ENCODE measurements at regions not wholly inside any gene's neighbourhood (a gene's known extent, or its start where the extent isn't known, plus 50 kb on each side); places are given as distances from the start of the nearest gene placed in this dataset.

DNA sequence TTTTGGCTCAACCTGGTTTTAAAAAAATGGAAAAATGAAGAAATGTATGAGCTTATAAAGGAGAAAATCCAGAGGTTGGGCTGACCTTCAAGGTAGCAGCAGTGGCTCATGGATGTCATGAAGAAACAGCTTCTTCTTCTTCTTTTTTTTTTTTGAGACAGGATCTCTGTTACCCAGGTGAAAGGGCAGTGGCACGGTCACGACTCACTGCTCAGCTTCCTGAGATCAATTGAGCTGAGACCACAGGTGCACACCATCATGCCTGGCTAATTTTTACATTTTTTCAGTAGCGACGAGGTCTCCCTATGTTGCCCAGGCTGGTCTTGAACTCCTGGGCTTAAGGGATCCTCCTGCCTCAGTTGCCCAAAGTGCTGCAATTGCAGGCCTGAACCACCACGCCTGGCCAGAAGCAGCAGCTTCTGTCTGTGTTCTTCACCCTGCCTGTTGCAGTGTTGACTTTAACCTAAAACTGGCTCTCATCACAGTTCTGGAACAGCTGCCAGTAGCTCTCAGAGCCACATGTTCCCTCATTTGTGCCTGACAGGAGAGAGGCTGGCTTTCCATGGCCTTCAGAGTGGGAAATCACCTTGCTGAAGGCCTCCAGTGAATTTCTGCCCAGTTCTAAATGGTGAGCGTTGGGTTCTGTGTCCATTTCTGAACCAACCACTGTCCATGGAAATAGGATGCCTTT lies 117.7 kb downstream of the PFKFB3 start:
- DNase-seq (no peak), ATAC-seq (ENCODE audit: insufficient read depth, low FRiP score) (no peak)
- 88 to 90% methylated on average over 6 of the region's 6 CpGs for WGBS, 2 donors
- no peaks in the 10 kb centered on the region for H3K27me3 ChIP-seq (ENCODE audit: control insufficient read depth in 3 of 3, insufficient read depth in 3 of 3, low read length in 2 of 3)
- peaks cover 0 to 3% (median 0%) of the 10 kb centered on the region in 4 donors for H3K9me3 ChIP-seq (ENCODE audit: control insufficient read depth in 4 of 4, insufficient read depth in 3 of 4, low read length in 3 of 4)
- peaks cover 0 to 2% (median 0%) of the 10 kb centered on the region in 5 donors for H3K4me1 ChIP-seq (ENCODE audit: control insufficient read depth in 5 of 5, insufficient read depth in 5 of 5, low read length in 5 of 5)
- H3K4me3 ChIP-seq = no peak overlapping the region
- TF ChIP-seq, protein P1, sequence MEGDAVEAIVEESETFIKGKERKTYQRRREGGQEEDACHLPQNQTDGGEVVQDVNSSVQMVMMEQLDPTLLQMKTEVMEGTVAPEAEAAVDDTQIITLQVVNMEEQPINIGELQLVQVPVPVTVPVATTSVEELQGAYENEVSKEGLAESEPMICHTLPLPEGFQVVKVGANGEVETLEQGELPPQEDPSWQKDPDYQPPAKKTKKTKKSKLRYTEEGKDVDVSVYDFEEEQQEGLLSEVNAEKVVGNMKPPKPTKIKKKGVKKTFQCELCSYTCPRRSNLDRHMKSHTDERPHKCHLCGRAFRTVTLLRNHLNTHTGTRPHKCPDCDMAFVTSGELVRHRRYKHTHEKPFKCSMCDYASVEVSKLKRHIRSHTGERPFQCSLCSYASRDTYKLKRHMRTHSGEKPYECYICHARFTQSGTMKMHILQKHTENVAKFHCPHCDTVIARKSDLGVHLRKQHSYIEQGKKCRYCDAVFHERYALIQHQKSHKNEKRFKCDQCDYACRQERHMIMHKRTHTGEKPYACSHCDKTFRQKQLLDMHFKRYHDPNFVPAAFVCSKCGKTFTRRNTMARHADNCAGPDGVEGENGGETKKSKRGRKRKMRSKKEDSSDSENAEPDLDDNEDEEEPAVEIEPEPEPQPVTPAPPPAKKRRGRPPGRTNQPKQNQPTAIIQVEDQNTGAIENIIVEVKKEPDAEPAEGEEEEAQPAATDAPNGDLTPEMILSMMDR (IDR thresholded peaks at IDR 0.05; ENCODE audit: control extremely low read depth, extremely low read depth) = no peak
- no peak overlapping the region for H3K9ac ChIP-seq (ENCODE audit: insufficient read depth in 1 of 2, low read length in 2 of 2)
- H3K27ac ChIP-seq (ENCODE audit: low read depth in 1 of 2, low read length in 1 of 2) = no peak overlapping the region
- no peaks in the 10 kb centered on the region for H3K36me3 ChIP-seq (ENCODE audit: control insufficient read depth in 4 of 4, insufficient read depth in 4 of 4, low read length in 4 of 4)

DNA sequence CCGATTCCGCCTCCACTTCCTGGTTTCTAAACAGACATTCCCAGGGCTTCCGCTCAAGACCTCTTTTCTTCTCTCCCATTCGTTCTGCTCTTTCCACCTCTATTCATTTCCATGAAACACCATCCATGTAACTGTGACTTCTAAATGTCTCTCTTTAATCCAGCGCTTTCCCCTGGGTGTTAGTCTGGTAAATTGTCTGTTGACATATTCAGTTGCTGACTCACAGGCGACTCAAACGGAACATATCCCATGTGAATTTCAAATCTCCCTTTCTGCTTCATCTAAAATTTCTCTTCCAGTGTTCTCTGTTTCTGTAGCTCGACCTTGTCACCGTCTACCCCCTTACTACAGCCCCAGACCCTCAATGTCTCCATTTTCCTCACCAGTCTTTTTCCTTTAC lies 119.1 kb downstream of the PFKFB3 start:
- H3K9ac ChIP-seq (ENCODE audit: insufficient read depth in 1 of 2, low read length in 2 of 2) = no peak overlapping the region
- H3K4me1 ChIP-seq (ENCODE audit: control insufficient read depth in 5 of 5, insufficient read depth in 5 of 5, low read length in 5 of 5) = peaks cover 0 to 2% (median 0%) of the 10 kb centered on the region in 5 donors
- H3K27me3 ChIP-seq (ENCODE audit: control insufficient read depth in 3 of 3, insufficient read depth in 3 of 3, low read length in 2 of 3) = no peaks in the 10 kb centered on the region
- H3K4me3 ChIP-seq = no peak overlapping the region
- H3K36me3 ChIP-seq (ENCODE audit: control insufficient read depth in 4 of 4, insufficient read depth in 4 of 4, low read length in 4 of 4) = peaks cover 0 to under 1% (median 0%) of the 10 kb centered on the region in 4 donors
- TF ChIP-seq, protein P1 (IDR thresholded peaks at IDR 0.05; ENCODE audit: control extremely low read depth, extremely low read depth) = no peak
- no peak for ATAC-seq (ENCODE audit: insufficient read depth, low FRiP score)
- peaks cover 0 to 3% (median 0%) of the 10 kb centered on the region in 4 donors for H3K9me3 ChIP-seq (ENCODE audit: control insufficient read depth in 4 of 4, insufficient read depth in 3 of 4, low read length in 3 of 4)
- WGBS, 2 donors = 84 to 87% methylated on average over 9 of the region's 9 CpGs
- DNase-seq = no peak
- H3K27ac ChIP-seq (ENCODE audit: low read depth in 1 of 2, low read length in 1 of 2) = no peak overlapping the region

DNA sequence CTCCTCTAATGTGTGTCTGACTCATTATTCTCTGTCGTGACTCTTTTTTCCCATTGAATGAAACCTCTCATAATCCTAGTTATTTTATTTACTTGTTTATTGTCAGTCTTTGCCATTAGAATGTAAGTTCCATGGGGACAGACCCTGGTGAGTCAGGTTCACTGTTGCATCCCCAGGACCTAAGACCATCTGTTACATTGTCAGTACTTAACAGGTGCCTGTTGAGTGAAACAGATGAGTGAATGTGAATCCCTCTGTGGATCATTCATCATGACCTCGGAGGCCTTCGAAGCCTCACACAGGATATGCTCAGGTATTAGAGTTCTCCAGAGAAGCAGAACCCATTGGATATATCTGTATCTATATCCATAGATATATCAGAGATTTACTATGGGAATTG lies 120.1 kb downstream of the PFKFB3 start:
- peaks cover 0 to 2% (median 0%) of the 10 kb centered on the region in 5 donors for H3K4me1 ChIP-seq (ENCODE audit: control insufficient read depth in 5 of 5, insufficient read depth in 5 of 5, low read length in 5 of 5)
- no peak overlapping the region for H3K9ac ChIP-seq (ENCODE audit: insufficient read depth in 1 of 2, low read length in 2 of 2)
- peaks cover 0 to 3% (median 0%) of the 10 kb centered on the region in 4 donors for H3K9me3 ChIP-seq (ENCODE audit: control insufficient read depth in 4 of 4, insufficient read depth in 3 of 4, low read length in 3 of 4)
- H3K36me3 ChIP-seq (ENCODE audit: control insufficient read depth in 4 of 4, insufficient read depth in 4 of 4, low read length in 4 of 4) = peaks cover 0 to 1% (median 0%) of the 10 kb centered on the region in 4 donors
- H3K4me3 ChIP-seq = no peak overlapping the region
- H3K27me3 ChIP-seq (ENCODE audit: control insufficient read depth in 3 of 3, insufficient read depth in 3 of 3, low read length in 2 of 3) = no peaks in the 10 kb centered on the region
- no peak overlapping the region for H3K27ac ChIP-seq (ENCODE audit: low read depth in 1 of 2, low read length in 1 of 2)
- 83 to 97% methylated on average over 3 of the region's 3 CpGs for WGBS, 2 donors
- ATAC-seq (ENCODE audit: insufficient read depth, low FRiP score) (no peak), DNase-seq (no peak)
- TF ChIP-seq, protein P1 (IDR thresholded peaks at IDR 0.05; ENCODE audit: control extremely low read depth, extremely low read depth) = no peak

All from lung (tissue), 11 donors.